ENCODE measurements at regions not wholly inside any gene's neighbourhood (a gene's known extent, or its start where the extent isn't known, plus 50 kb on each side); places are given as distances from the start of the nearest gene placed in this dataset.

DNA sequence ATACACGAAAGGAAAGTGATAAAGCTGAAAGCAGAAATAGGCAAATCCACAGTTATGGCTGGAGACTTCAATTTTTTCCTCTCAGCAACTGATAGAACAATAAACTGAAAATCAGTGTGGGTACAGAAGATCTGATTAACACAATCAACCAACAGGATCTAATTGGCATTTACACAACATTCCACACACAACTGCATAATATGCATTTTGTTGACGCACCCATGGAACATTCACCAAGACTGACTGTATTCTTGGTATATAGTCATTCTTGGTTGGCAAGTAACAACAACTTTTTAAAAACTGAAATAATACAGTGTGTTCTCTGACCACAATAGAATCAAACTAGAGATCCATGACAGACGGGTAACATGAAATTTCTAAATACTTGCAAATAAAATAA, 218.7 kb upstream of the S1PR3 start:
- DNase-seq = no peak

GRCh38 chr9:88773126-88773525, 218.1 kb upstream of the S1PR3 start:
- no peak for DNase-seq

DNA sequence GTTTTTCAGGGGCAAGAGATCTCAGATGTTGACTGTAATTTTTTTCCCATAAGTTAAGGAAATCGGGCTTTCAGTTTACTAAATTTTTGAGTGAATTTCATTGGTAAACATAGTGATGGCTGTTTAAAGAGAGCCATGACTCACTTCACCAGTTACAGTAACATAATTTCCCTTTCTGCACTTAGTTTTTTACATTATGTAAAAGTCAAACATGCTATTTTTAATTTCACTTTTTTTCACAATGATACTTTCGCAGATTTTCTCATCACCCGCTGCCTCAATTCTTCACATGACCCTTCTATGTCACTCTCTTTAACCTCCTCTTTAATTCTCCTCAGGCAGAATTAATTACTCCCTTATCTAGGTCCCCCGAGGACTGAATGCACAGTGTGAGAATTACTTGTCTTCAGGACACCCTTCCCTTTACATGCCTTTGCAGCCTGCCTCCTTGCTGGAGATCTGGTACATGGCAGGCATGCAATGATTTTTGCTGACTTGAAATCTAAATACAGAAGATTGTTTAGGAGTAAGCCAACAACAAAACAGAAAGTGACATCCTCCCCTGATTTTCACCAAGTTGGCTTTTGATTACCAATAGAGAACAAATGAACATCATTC, 217.5 kb upstream of the S1PR3 start:
- no peak for DNase-seq

DNA sequence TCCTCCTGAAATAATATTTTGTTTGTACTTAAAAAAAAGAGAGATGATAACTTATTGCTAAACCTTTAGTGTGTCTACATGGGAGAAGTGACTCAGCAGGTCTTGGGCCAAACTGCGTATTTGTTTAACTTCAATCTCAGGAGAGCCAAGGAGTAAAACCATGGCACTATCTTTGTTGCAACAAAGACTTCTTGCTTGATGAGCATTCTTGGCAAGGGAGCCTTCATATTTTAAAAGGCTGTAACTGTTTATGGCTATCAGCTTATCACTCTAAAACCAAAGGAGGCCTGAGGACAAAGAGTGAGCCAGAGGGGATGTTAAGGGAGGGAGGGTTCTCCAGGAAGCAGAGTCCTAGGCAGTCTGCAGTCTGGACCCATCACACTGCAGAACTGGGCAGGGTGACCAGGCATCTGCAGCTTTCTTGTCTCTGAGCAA, 216.2 kb upstream of the S1PR3 start:
- no peak for DNase-seq

GRCh38 chr9:88775559-88775958, 215.7 kb upstream of the S1PR3 start:
- DNase-seq = no peak

DNA sequence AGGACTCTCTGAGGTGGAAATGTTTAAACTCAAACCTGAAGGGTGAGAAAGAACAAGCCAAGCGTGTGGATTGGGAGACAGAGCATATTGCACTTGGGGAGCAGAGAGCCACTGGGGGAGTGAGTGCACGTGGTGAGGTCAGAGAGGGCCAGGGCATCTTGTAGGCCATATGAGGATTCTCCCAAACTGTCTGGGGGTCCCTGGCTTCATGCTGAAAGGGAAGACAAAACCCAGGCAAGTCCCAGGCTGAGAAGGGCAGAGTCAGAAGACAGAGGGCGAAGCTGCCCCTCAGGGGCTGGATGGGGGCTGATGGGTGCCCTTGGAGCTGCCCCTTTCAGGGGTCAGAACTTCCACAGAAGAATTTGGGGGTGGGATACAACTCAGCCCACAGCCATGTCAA, 215.3 kb upstream of the S1PR3 start:
- no peak for DNase-seq

- DNase-seq = no peak
These were observed 214.4 kb upstream of the S1PR3 start for GRCh38 chr9:88776717-88777497.

DNA sequence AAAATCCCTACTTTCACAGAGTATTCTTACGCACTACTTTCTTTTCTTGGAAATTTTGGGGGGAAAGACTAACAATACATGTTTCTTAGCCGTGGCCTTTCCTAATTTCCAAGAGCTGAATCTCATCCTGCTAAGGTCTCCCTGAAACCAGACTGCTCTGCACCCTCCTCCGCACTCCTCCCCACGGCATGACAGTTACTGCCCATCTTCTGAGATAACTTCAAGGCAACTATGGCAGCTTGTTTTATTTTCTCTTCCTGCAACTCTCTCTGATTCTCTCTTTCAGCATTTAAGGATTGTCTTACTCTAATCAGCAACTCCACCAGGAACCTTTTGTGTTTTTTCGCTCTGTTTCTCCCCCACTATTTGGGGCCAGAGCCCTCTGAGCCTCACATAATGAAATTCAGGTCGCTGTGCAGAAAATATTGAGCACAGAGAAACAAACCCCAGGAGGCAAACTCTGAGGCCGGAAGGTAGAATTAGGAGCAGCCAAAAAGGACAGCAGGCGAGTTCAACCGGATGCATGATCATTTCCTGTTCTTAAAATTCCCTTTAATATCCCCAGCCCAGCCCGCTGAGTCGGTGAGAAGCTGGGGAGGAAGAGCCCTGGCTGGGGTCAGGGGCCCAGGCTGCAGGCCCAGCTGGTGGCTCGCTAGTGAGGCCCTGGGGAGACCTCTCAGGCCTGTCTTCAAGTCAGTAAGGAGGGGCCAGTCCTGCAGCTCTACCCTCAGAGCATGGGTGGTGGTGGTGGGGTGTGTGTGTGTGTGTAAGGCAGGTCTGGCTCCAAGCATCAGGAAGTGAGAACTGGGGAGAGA, 213.6 kb upstream of the S1PR3 start:
- no peak for DNase-seq

- no peak for DNase-seq
These were observed 209.5 kb upstream of the S1PR3 start for GRCh38 chr9:88781628-88782391.

- DNase-seq = no peak
These were observed 208.1 kb upstream of the S1PR3 start for GRCh38 chr9:88782931-88783710.

DNA sequence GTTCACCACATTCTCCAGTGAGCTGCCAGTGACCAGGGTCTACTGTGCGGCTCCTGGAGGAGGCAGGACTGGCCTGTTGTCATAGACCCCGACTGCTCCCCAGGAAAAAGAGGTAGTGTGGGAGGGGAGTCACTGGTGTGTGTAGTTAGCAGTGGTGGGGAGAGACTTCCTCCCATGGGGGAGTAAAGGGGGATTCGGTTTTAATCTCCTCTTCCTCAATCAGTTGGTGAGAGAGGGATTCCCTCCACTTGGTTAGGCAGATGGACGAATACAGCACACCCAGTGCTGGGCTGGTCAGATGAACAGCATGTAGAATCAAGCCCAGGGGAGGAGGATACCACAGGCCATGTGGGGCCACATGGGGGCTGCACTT, 207.6 kb upstream of the S1PR3 start:
- DNase-seq = no peak

- DNase-seq = no peak
These were observed 206.3 kb upstream of the S1PR3 start for GRCh38 chr9:88784960-88785359.

- DNase-seq = no peak
These were observed 204.8 kb upstream of the S1PR3 start for GRCh38 chr9:88786291-88787079.

DNA sequence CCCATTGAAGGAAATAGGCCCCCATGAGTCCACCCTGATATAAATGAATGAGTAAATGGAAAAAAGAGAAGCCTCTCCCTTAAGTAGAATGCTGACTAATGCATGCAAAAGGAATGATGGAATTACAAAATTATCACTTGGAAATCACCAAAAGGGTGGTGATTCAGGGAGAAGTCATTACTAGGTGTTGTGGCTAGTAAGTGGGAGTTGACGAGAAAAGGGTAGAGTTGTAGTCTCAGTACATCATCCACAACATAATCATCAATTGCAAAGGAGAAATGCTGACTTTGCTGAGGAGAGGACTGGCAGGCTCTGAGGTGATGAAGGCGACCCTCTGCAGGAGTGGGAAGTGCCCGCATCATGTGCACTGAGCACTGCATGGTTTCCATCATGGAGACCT, 201.5 kb upstream of the S1PR3 start:
- DNase-seq = no peak

GRCh38 chr9:88791105-88791805, 200.0 kb upstream of the S1PR3 start:
- DNase-seq = no peak

GRCh38 chr9:88792502-88792901, 198.8 kb upstream of the S1PR3 start:
- DNase-seq = no peak

GRCh38 chr9:88794100-88794499, 197.2 kb upstream of the S1PR3 start:
- DNase-seq = no peak

DNA sequence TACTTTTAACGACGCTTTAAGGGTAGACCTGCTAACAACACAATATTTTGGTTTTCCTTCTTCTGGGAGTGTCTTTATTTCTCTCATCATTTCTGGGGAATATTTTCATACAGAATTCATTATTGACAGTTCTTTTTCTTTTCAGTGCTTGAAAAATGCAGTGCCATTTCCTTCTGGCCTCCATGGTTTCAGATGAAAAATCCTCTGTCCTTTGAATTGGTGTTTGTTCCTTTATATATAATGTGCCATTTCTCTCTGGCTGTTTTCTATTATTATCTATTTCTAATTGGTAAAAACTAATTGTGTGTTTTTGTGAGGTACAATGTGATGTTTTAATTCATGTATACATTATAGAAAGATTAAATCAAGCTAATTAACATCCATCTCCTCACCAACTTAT, 194.3 kb upstream of the S1PR3 start:
- DNase-seq = no peak

DNA sequence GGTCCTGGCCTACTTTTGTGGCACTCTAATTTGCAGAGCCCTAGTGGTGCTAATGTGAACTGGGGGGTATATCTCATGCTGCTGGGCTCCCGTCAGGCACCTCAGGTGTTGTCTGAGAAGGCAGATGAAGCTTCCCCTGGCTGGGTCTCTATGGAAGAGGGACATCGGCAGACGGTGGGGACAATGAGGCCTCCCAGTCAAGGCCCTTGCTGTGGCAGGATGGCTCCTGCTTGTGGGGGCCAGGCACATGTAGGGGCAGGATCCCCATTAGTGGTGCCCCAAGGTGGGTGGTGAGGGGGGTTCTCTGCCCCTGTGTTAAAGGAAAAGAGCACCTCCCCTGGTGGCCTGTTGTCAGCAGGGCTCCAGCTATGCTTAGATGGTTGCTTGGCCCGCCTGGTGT, 192.8 kb upstream of the S1PR3 start:
- no peak for DNase-seq

- DNase-seq = no peak
These were observed 191.5 kb upstream of the S1PR3 start for GRCh38 chr9:88799541-88800328.
